ENCODE measurements at regions not wholly inside any gene's neighbourhood (a gene's known extent, or its start where the extent isn't known, plus 50 kb on each side); places are given as distances from the start of the nearest gene placed in this dataset.

DNA sequence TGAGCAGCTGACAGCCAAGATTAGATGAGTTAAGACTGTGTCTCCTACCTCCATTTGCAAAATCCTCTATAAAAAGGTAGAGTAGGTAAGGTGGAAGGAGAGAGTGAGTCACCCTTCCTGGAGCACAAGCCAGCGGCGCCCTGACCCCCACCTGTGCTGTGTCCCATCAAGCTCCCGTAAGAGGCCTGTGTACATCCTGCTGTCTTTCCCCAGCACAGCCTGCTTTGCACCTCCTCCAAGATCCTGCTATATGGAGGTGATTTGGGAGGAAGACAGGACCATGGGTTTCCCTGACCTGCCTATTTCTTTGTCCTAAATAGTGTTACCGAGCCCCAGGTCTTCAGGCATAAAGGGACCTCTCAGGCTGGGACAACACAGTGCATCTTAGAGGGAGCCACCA lies 62.3 kb upstream of the UQCRFS1 start:
- no peak overlapping the region for H3K27ac ChIP-seq
- no peaks in the 10 kb centered on the region for H3K4me1 ChIP-seq
- intact Hi-C loops (cut with DNase I; ENCODE audit: low total_unique reads) = no loop called here
- H3K27me3 ChIP-seq = no peaks in the 10 kb centered on the region
- 91% methylated on average over 4 of the region's 4 CpGs; no CpG with 5 or more reads in 1 of the 2 donors for WGBS, 2 donors (ENCODE audit: low coverage in 1 of 2)
- H3K36me3 ChIP-seq = no peaks in the 10 kb centered on the region
- TF ChIP-seq POLR2A (IDR thresholded peaks at IDR 0.05) (no peak), EP300 (IDR thresholded peaks at IDR 0.05; ENCODE audit: low read depth) (no peak), POLR2AphosphoS5 (IDR thresholded peaks at IDR 0.05) (no peak)
- TF ChIP-seq, protein P1, sequence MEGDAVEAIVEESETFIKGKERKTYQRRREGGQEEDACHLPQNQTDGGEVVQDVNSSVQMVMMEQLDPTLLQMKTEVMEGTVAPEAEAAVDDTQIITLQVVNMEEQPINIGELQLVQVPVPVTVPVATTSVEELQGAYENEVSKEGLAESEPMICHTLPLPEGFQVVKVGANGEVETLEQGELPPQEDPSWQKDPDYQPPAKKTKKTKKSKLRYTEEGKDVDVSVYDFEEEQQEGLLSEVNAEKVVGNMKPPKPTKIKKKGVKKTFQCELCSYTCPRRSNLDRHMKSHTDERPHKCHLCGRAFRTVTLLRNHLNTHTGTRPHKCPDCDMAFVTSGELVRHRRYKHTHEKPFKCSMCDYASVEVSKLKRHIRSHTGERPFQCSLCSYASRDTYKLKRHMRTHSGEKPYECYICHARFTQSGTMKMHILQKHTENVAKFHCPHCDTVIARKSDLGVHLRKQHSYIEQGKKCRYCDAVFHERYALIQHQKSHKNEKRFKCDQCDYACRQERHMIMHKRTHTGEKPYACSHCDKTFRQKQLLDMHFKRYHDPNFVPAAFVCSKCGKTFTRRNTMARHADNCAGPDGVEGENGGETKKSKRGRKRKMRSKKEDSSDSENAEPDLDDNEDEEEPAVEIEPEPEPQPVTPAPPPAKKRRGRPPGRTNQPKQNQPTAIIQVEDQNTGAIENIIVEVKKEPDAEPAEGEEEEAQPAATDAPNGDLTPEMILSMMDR (IDR thresholded peaks at IDR 0.05) = no peak
- no peaks in the 10 kb centered on the region for H3K9me3 ChIP-seq
- H3K4me3 ChIP-seq = no peak overlapping the region
- DNase-seq = no peak
- in situ Hi-C loops (cut with MboI; ENCODE audit: low pct_ligation_motif_present in 1 of 4, low pct_unique_long_range_greater_than_20kb in 1 of 4, low sequenced_read_pairs in 3 of 4) = no loop called here

GRCh38 chr19:29277102-29277501 lies 64.2 kb upstream of the UQCRFS1 start:
- Histone ChIP-seq H3K9me3 (no peaks in the 10 kb centered on the region), H3K27ac (no peak overlapping the region), H3K36me3 (no peaks in the 10 kb centered on the region), H3K4me3 (no peak overlapping the region), H3K27me3 (no peaks in the 10 kb centered on the region), H3K4me1 (no peaks in the 10 kb centered on the region)
- intact Hi-C loops (cut with DNase I; ENCODE audit: low total_unique reads) (no loop called here), in situ Hi-C loops (cut with MboI; ENCODE audit: low pct_ligation_motif_present in 1 of 4, low pct_unique_long_range_greater_than_20kb in 1 of 4, low sequenced_read_pairs in 3 of 4) (no loop called here)
- DNase-seq = peak; percentile 17
- 13 to 27% methylated on average over 1 to 7 of the region's 7 CpGs for WGBS, 2 donors (ENCODE audit: low coverage in 1 of 2)
- TF ChIP-seq, protein P1 (IDR thresholded peaks at IDR 0.05) = no peak
- TF ChIP-seq EP300 (IDR thresholded peaks at IDR 0.05; ENCODE audit: low read depth) (no peak), POLR2AphosphoS5 (IDR thresholded peaks at IDR 0.05) (no peak), POLR2A (IDR thresholded peaks at IDR 0.05) (no peak)

GRCh38 chr19:29278716-29279115 lies 65.8 kb upstream of the UQCRFS1 start:
- intact Hi-C loops (cut with DNase I; ENCODE audit: low total_unique reads) (no loop called here), in situ Hi-C loops (cut with MboI; ENCODE audit: low pct_ligation_motif_present in 1 of 4, low pct_unique_long_range_greater_than_20kb in 1 of 4, low sequenced_read_pairs in 3 of 4) (no loop called here)
- WGBS, 2 donors (ENCODE audit: low coverage in 1 of 2) = 25 to 40% methylated on average over 2 to 3 of the region's 3 CpGs
- no peak for DNase-seq
- TF ChIP-seq POLR2A (IDR thresholded peaks at IDR 0.05) (no peak), EP300 (IDR thresholded peaks at IDR 0.05; ENCODE audit: low read depth) (no peak), POLR2AphosphoS5 (IDR thresholded peaks at IDR 0.05) (no peak)
- TF ChIP-seq, protein P1 (IDR thresholded peaks at IDR 0.05) = no peak
- Histone ChIP-seq H3K27me3 (peaks cover 2% of the 10 kb centered on the region), H3K4me1 (no peaks in the 10 kb centered on the region), H3K36me3 (no peaks in the 10 kb centered on the region), H3K9me3 (no peaks in the 10 kb centered on the region), H3K27ac (no peak overlapping the region), H3K4me3 (no peak overlapping the region)

DNA sequence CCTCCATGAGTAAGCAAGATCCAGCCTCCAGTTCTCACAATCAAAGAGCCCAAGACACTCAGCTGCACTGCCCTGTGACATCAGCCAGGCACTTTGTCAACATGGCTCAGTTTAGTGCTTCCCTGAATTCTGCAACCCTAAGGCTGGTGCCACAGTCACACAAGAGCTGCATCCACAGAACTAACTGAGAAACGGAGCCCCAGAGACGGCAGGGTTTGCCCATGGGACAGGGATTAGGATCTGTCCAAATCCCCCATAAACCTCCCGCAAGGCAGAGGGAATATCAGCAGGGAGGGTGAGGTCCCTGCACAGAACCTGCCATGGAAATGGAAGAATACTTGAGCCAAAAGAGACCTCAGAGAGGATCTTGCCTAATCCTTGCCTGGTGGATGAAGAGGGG lies 70.4 kb upstream of the UQCRFS1 start:
- in situ Hi-C loops (cut with MboI; ENCODE audit: low pct_ligation_motif_present in 1 of 4, low pct_unique_long_range_greater_than_20kb in 1 of 4, low sequenced_read_pairs in 3 of 4) = no loop called here

More for the DNA sequence above, 70.4 kb upstream of the UQCRFS1 start:
- 32% methylated on average over 3 of the region's 3 CpGs; no CpG with 5 or more reads in 1 of the 2 donors for WGBS, 2 donors (ENCODE audit: low coverage in 1 of 2)
- Histone ChIP-seq H3K27me3 (peaks cover 10% of the 10 kb centered on the region), H3K27ac (no peak overlapping the region), H3K4me1 (no peaks in the 10 kb centered on the region), H3K9me3 (no peaks in the 10 kb centered on the region), H3K36me3 (no peaks in the 10 kb centered on the region), H3K4me3 (no peak overlapping the region)
- intact Hi-C loops (cut with DNase I; ENCODE audit: low total_unique reads) = no loop called here
- TF ChIP-seq EP300 (IDR thresholded peaks at IDR 0.05; ENCODE audit: low read depth) = no peak
- TF ChIP-seq POLR2AphosphoS5 (IDR thresholded peaks at IDR 0.05) = no peak
- TF ChIP-seq, protein P1 (IDR thresholded peaks at IDR 0.05) = no peak
- no peak for TF ChIP-seq POLR2A (IDR thresholded peaks at IDR 0.05)
- no peak for DNase-seq
